Ectodermal cell (in vitro differentiated cells): ENCODE measurements at regions not wholly inside any gene's neighbourhood (a gene's known extent, or its start where the extent isn't known, plus 50 kb on each side); places are given as distances from the start of the nearest gene placed in this dataset.

Source experiments
- H3K27ac ChIP-seq: 2 replicates; pipeline ENCODE4 v1.7.0; 2013; ENCODE audit warnings: mild to moderate bottlenecking, low read depth, low read length; ENCODE audit not compliant: insufficient read depth, poor library complexity, severe bottlenecking
- H3K27me3 ChIP-seq: 2 replicates; pipeline ENCODE4 v1.7.0; 2013; ENCODE audit warnings: mild to moderate bottlenecking, low read length; ENCODE audit not compliant: insufficient read depth, control insufficient read depth, poor library complexity, severe bottlenecking
- H3K36me3 ChIP-seq: one replicate; pipeline ENCODE4 v1.7.0; 2013; ENCODE audit warnings: low read length; ENCODE audit not compliant: control insufficient read depth, insufficient read depth
- H3K4me1 ChIP-seq: one replicate; pipeline ENCODE4 v1.7.0; 2013; ENCODE audit warnings: low read length; ENCODE audit not compliant: control insufficient read depth, insufficient read depth
- H3K4me3 ChIP-seq: 2 replicates; pipeline ENCODE4 v1.7.0; 2013; ENCODE audit warnings: low read depth, low read length, control low read depth; ENCODE audit not compliant: insufficient read depth
- H3K9me3 ChIP-seq: 2 replicates; pipeline ENCODE4 v1.7.0; 2013; ENCODE audit warnings: mild to moderate bottlenecking, low read length, moderate library complexity; ENCODE audit not compliant: control insufficient read depth
- WGBS, 2 experiments: methylation state at CpG; one replicate each; pipeline ENCODE4 v1.1.7; 2013; ENCODE audit warnings: missing lambda C conversion rate in 2 of 2; 5-methylcytosine and 5-hydroxymethylcytosine counted together

- WGBS, 2 experiments = 92% methylated on average over 7 of the region's 7 CpGs
- Histone ChIP-seq H3K27me3 (peaks cover 4% of the 10 kb centered on the region), H3K4me3 (no peak overlapping the region), H3K9me3 (no peaks in the 10 kb centered on the region), H3K4me1 (peaks cover 28% of the 10 kb centered on the region), H3K27ac (no peak overlapping the region), H3K36me3 (no peaks in the 10 kb centered on the region)
Observed at GRCh38 chr14:97024300-97024699, 227.1 kb downstream of the VRK1 start.

DNA sequence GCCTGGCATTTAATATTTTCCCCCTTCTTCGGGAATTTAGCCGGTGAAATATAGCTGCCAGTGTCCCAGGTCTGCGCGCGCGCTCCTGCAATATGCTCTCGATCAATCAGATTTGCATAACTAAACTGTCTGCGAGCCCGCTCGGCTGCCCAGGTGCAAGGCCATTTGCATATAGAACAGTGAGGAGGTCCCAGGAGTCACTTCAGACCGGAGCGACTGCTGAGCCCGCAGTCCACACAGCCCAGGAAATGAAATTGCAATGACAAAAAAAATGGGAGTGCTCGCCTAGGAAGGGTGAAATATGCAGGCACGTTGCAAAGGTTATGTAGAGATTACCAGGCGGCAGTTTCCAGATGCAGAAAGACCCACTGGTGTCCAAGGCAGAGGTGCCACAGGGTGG, 228.5 kb downstream of the VRK1 start:
- no peaks in the 10 kb centered on the region for H3K36me3 ChIP-seq
- H3K9me3 ChIP-seq = no peaks in the 10 kb centered on the region
- no peak overlapping the region for H3K27ac ChIP-seq
- no peak overlapping the region for H3K4me3 ChIP-seq
- H3K27me3 ChIP-seq = peaks cover 4% of the 10 kb centered on the region
- WGBS, 2 experiments = 23 to 24% methylated on average over 16 of the region's 16 CpGs
- H3K4me1 ChIP-seq = peaks cover 28% of the 10 kb centered on the region

GRCh38 chr14:97027256-97027999, 230.2 kb downstream of the VRK1 start:
- no peaks in the 10 kb centered on the region for H3K9me3 ChIP-seq
- H3K27ac ChIP-seq = no peak overlapping the region
- H3K4me1 ChIP-seq = peaks cover 28% of the 10 kb centered on the region
- WGBS, 2 experiments = 47 to 56% methylated on average over 10 to 12 of the region's 12 CpGs
- H3K36me3 ChIP-seq = no peaks in the 10 kb centered on the region
- H3K4me3 ChIP-seq = no peak overlapping the region
- peaks cover 13% of the 10 kb centered on the region for H3K27me3 ChIP-seq

DNA sequence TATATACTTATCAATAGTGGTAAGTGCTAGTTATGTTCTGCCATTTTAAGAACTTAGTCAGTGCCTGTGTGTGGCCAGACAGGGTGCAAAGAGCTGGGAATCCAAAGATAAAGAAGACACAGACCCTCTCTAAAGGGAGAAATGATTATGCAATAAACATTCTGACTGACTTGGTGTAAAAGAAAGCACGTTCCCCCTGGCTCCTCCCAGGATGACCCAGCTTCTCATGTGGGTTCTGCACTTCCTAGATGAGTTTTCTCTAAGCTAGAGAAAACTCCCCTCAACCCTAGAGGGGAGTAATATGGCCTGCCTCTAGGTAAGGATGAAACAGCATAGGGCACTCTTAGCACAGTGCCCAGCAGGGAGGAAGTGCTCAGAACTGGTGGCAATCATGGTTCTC, 231.2 kb downstream of the VRK1 start:
- Histone ChIP-seq H3K36me3 (no peaks in the 10 kb centered on the region), H3K9me3 (no peaks in the 10 kb centered on the region), H3K4me3 (no peak overlapping the region), H3K4me1 (peaks cover 30% of the 10 kb centered on the region), H3K27ac (no peak overlapping the region), H3K27me3 (peaks cover 22% of the 10 kb centered on the region)
- WGBS, 2 experiments = 60 to 61% methylated on average over 1 of the region's 1 CpG

GRCh38 chr14:97029800-97030199, 232.6 kb downstream of the VRK1 start:
- WGBS, 2 experiments = 94 to 95% methylated on average over 2 of the region's 2 CpGs
- peaks cover 30% of the 10 kb centered on the region for H3K27me3 ChIP-seq
- H3K4me1 ChIP-seq = peaks cover 32% of the 10 kb centered on the region
- no peaks in the 10 kb centered on the region for H3K36me3 ChIP-seq
- H3K4me3 ChIP-seq = no peak overlapping the region
- no peaks in the 10 kb centered on the region for H3K9me3 ChIP-seq
- H3K27ac ChIP-seq = no peak overlapping the region

GRCh38 chr14:97031530-97031929, 234.3 kb downstream of the VRK1 start:
- Histone ChIP-seq H3K4me1 (peaks cover 33% of the 10 kb centered on the region), H3K4me3 (no peak overlapping the region), H3K36me3 (no peaks in the 10 kb centered on the region), H3K27me3 (peaks cover 26% of the 10 kb centered on the region), H3K27ac (no peak overlapping the region), H3K9me3 (no peaks in the 10 kb centered on the region)
- 95 to 100% methylated on average over 1 to 4 of the region's 4 CpGs for WGBS, 2 experiments

- Histone ChIP-seq H3K27me3 (peaks cover 26% of the 10 kb centered on the region), H3K4me1 (peaks cover 24% of the 10 kb centered on the region), H3K27ac (no peak overlapping the region), H3K36me3 (no peaks in the 10 kb centered on the region), H3K9me3 (no peaks in the 10 kb centered on the region), H3K4me3 (peak overlapping the region; percentile 31)
- WGBS, 2 experiments = 42 to 43% methylated on average over 32 of the region's 32 CpGs
Observed at GRCh38 chr14:97033556-97034081, 236.4 kb downstream of the VRK1 start.

- Histone ChIP-seq H3K27me3 (peaks cover 26% of the 10 kb centered on the region), H3K4me3 (no peak overlapping the region), H3K9me3 (no peaks in the 10 kb centered on the region), H3K27ac (peak overlapping the region; percentile 16), H3K36me3 (no peaks in the 10 kb centered on the region), H3K4me1 (peaks cover 24% of the 10 kb centered on the region)
- WGBS, 2 experiments = 75 to 81% methylated on average over 15 to 16 of the region's 16 CpGs
Observed at GRCh38 chr14:97036086-97036852, 239.1 kb downstream of the VRK1 start.

GRCh38 chr14:97039717-97040363, 242.7 kb downstream of the VRK1 start:
- Histone ChIP-seq H3K27me3 (no peaks in the 10 kb centered on the region), H3K36me3 (no peaks in the 10 kb centered on the region), H3K4me1 (peaks cover 19% of the 10 kb centered on the region), H3K9me3 (no peaks in the 10 kb centered on the region), H3K4me3 (no peak overlapping the region), H3K27ac (no peak overlapping the region)
- WGBS, 2 experiments = 95% methylated on average over 1 of the region's 1 CpG

GRCh38 chr14:97046967-97047366, 249.8 kb downstream of the VRK1 start:
- no peak overlapping the region for H3K27ac ChIP-seq
- H3K27me3 ChIP-seq = no peaks in the 10 kb centered on the region
- H3K4me1 ChIP-seq = no peaks in the 10 kb centered on the region
- H3K4me3 ChIP-seq = no peak overlapping the region
- WGBS, 2 experiments = 96 to 97% methylated on average over 4 to 7 of the region's 7 CpGs
- H3K36me3 ChIP-seq = no peaks in the 10 kb centered on the region
- no peaks in the 10 kb centered on the region for H3K9me3 ChIP-seq
